DMS 273 (cell line): ENCODE measurements at regions not wholly inside any gene's neighbourhood (a gene's known extent, or its start where the extent isn't known, plus 50 kb on each side); places are given as distances from the start of the nearest gene placed in this dataset.
"Not testable (repeated sequence)": the region's sequence is repeated elsewhere in the genome, so short reads cannot be mapped to it uniquely, and the experiment has no call there.

Experiments used
- DNase-seq: peaks from one replicate; lab custom pipeline; 2025; ENCODE audit not compliant: unreplicated experiment; lab: John Stamatoyannopoulos, UW

DNA sequence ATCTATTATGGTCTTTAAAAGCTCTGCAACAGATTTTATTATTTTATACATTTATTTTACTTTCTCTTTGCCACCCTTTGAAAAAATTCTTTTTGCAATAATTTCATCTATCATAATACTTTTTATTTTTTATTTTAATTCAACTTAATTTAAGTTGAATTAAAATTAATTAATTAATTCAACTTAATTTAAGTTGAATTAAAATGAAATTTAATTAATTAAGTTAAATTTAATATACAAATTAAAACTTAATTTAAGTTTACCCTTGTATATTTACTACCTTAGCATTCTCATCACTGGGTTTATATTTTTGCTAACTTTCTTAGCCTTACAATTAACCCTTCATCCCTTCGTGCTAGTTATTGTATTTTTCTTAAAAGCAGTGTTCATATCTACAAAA lies 301.4 kb downstream of the SLITRK5 start:
- no peak for DNase-seq

DNA sequence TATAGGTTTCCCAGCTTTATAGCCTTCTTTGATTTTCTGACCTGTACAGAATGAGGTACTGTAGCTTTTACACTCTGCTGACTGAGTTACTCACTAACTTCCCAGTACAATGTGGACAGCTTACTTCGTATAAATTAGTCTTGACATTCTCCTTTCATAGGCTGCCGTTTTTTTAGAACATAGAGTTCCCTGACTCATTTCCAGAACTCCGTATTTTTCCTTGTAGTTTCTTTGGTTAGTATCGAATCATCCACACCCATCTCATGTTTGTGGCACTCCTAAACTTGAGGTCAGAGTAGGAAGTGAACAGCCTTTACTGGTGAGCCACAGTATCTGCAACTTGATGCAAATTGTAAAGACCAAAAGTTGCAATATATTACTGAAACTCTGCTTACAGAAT lies 303.9 kb downstream of the SLITRK5 start:
- no peak for DNase-seq

DNA sequence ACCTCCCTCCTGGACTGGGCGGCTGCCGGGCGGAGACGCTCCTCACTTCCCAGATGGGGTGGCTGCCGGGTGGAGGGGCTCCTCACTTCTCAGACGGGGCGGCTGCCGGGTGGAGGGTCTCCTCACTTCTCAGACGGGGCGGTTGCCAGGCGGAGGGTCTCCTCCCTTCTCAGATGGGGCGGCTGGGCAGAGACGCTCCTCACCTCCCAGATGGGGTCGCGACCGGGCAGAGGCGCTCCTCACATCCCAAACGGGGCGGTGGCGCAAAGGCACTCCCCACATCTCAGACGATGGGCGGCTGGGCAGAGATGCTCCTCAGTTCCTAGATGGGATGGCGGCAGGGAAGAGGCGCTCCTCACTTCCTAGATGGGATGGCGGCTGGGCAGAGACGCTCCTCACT lies 305.5 kb downstream of the SLITRK5 start:
- not testable (repeated sequence) for DNase-seq

DNA sequence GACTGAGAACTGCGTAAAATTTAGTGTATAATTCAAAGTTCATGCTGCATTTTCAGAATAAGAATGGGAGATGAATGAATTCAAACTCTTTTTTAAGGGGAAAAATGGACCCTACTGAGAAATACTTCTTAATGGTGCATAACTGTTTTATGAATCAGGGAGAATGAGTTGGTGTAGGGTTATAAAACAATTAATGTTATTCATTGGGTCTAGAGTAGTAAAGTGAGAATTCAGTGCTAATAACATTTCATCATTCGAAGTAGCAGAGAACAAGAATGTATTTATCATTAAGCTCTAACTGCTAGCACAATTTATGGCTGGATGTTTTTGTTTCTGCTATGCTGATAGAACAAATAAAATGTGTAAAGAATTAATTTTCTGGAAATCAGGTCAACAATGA lies 310.2 kb downstream of the SLITRK5 start:
- no peak for DNase-seq

DNA sequence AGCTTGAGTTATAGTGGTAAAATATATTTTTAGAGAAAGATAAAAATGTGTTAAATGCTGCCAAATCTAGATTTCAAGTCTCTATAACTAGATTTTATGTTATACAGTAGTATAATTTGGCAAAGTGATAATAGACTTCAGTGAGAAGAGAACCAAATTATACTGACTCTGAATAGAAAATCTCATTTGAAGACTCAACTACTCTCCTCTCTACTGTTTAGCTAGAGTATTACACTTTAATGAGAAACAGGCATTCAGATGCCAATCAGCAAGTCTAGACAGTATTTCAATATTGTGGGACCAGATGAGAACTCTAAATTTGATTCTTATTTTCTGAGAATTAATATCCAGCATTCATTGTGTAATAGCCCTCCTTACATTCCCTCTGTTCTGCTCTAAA lies 311.2 kb downstream of the SLITRK5 start:
- DNase-seq = no peak

DNA sequence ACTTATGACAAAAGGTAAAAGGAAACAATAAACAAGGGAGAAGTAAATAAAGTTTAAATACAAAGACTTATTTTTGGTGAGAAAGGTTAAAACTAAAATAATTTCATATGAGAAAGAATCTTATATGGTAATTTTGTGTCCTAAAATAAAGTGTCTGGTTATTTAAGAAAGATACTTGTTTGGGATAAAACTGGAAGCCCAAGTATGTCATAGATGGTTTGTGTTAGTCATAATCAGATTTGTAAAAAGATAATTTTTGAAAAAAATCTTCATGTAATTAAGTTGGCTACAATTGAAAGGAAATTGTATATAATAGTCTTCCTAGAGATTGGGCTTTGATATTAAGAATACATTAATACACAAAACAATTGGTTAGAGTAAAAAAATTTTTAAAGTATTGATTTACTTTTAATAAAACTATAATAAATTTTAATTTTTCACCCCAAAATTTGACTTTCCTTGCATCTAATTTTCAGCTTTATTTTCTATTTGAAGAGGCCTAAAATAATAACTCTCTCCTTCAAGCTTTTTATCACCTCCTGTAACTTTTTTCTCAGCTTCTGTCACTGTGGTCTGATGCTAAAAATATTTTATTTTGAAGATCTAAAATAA lies 315.6 kb downstream of the SLITRK5 start:
- DNase-seq = no peak

DNA sequence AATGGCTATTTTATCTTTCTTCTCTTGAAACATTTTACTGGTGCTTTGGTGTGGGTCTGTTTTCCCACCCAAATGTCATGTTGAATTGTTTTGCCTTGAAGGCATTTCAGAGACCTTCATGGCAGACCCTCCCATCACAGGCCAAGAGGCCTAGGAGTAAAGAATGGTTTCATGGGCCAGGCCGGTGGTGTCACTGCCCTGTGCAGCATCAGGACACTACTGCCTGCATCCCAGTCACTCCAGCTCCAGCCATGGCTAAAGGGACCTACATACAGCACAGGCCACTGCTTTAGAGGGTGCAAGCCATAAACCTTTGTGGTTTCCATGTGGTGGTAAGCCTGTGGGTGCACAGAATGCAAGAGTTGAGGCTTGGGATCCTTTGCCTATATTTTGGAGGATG lies 326.9 kb downstream of the SLITRK5 start:
- no peak for DNase-seq

DNA sequence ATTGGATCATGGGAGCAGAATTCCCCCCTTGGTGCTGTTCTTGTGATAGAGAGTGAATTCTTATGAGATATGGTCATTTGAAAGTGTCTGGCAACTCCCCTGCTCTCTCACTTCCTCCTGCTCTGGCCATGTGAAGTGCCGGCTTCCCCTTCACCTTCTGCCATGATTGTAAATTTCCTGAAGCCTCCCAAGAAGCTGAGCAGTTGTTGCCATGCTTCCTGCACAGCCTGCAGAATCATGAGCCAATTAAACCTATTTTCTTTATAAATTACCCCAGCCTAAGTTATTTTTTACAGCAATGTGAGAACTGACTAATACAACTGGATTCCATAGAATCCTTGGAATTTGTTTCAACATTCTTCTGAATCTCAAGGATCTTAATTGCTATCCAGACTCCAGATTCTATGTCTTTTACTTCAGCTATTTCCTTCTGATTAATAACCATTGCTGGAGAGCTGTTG lies 328.1 kb downstream of the SLITRK5 start:
- DNase-seq = no peak

DNA sequence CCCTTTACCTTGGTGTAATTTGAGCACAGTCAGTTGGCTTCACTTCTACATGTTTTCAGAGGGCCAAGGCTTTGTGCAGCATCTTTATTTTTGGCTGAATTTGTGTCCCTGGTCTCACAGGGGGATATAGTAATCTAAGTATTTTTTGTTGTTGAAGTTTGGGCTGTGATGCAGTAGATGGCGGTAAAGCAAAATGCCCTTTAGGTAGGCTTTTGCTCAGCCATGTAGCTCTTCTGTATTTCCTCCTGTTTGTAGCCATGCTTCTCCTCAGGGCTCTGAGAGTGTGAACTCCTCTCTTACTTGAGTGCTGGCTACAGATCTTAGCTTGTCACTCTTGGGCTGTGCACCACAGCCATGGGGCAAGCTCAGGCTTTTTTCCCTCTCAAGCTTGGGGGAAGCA lies 328.6 kb downstream of the SLITRK5 start:
- no peak for DNase-seq

DNA sequence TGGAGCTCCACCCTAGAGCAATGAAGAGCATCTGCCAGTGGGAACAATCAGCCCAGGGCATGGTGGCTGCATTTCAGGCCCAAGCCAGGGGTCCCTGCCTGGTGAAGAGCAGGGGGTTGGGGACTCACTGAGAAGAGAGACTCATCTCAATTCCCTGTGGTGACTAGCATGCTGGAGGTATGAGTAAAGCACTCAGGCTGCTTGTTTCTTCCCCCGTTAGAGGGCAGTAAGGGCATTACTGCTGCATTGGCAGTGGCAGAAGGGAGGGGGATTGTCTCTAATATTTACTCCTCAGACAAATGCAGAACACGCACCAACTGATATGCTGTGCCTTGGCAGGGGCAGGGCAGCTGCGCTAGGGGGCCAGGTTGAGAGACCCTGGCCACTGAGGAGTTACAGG lies 329.1 kb downstream of the SLITRK5 start:
- DNase-seq = no peak

DNA sequence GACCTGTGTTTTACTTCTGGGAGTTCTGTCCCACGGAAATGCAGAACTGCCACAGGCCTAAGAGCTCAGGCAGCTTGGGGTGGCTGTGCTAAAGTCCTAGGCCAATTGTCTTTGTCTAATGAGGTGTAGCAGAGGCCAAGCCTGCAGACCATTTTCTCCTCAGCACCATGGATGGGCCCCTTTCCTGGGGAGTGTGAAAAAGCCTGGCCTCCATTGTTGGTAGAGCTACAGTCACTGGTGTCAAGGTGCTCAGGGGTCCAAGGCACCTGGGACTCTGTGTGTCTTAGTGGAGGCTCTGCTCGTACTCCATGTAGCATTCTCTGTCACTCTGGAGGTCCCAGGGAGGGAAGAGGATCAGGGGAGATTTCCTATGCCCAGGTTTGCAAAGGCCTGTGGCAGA lies 329.6 kb downstream of the SLITRK5 start:
- no peak for DNase-seq

DNA sequence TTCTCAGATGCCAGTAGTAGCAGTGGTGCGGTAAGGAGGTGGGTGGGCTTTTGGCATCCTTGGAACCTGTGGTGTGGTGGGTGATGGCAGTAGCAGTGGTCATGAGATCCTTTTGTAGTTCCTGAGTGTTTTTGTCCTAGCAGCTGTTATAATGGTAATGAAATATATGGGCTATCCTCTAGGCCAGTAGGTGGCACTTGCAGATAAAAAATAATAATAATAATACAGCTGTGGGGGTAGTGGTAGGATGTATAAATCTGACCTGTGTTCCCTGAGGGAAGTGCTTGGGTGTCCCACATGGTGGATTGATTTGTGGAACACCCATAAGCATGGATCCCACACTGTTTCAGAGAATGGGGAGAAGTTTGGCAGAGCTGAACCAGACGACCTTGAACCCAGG lies 334.0 kb downstream of the SLITRK5 start:
- no peak for DNase-seq

DNA sequence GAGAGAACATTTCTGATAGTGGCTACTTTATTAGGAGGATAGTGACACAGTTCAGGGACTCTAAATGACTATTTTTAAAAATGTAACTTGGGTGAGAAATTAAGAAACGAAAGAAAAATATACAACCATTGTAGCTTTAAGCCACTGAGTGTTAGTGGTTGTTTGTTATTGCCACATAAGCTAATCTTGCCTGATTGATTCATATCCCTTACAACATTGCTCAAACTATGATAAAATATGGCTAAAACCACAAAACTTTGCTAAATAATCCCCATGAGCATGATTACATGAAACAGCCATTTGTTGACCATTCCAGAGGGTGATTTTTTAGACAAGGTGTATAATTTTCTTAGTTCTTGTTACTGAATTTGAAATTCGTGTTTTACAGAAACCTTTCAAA lies 343.4 kb downstream of the SLITRK5 start:
- no peak for DNase-seq

DNA sequence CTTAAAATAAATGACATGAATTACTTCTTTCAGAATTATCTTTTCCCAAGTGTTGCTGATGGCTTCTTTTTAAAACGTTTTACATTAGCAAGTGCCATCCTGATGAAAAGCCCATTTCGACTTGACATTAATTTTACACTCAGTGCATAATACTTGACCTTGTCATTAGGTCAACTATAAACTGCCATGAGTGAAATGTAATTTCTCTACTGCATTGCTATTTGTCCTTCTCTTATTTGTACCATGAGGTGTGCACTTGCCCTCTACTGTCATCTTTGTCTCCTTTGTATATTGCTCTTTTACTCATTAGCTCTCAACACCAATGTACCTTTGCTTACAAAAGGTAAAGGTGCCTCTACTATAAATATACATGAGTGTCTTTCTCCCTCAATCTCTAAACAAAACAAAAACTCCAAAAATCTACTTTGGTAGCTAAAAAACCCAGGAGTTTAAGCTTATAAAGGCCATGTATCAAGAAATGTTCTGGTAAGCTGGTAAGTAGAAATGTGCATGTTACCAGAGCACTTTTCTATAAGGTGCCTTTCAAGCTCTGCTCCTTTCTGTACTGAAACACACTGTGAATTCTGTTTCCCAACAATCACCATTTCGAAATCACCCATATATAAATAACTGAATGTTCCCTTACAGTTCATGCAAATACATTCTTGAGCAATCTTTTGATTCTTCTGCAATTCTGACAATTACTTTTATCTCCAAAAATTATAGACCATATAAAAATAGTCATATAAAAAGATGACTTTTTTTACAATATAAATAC lies 351.4 kb downstream of the SLITRK5 start:
- no peak for DNase-seq

DNA sequence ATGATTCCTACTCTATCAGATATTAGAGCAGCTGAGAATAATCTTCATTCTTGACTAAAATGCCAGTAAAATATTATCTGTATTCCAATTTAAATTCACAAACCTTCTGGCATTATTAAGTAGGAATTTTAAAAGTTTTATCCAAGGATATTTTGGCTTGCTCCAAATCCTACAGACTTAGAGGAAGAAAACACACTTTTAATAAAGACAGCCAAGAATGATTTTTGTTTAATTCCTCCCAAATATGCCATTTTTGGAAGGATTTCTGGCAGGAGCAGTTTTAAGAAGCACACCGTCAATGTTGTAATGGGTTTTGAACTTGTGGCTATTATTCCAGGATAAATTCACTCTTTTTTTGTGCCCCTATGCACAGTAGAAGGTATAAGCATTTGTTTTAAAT lies 355.1 kb downstream of the SLITRK5 start:
- no peak for DNase-seq

DNA sequence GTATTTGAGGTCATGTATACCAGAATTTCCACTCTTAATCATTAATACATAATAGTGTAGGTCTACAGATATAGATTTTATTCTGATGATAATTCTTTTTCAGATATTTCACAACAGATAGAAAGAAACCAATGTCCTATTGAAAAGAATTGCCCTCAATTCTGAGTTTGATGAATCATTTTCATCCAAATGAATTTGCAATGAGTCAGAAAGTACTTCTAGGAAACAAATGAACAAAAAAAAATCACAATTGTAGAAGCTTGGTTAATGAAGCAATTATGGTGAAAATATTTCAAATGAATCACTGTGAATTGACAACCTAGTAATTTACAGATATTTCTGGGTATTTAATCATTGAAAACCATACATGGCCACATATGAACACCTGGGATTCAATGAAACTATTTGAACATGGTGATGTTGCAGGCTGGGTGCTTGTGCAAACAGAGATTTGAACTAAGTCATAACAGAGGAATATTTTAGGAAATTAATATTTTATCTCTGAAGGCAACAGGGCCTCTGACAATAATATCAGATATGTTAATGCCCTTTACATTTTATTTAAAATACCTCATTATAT lies 360.9 kb downstream of the SLITRK5 start:
- DNase-seq = no peak

DNA sequence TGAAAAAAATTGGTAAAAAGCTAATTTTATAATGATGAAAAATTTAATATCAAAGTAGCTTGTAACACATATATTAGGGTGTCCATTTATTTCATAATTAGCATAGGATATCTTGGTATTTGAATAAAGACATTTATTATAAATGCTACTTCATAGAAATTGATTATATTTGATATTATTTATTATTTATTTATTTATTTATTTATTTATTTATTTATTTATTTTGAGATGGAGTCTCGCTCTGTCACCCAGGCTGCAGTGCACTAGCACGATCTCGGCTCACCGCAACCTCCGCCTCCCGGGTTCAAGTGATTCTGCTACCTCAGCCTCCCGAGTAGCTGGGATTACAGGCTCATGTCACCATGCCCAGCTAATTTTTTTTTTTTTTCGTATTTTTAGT lies 365.0 kb downstream of the SLITRK5 start:
- not testable (repeated sequence) for DNase-seq

DNA sequence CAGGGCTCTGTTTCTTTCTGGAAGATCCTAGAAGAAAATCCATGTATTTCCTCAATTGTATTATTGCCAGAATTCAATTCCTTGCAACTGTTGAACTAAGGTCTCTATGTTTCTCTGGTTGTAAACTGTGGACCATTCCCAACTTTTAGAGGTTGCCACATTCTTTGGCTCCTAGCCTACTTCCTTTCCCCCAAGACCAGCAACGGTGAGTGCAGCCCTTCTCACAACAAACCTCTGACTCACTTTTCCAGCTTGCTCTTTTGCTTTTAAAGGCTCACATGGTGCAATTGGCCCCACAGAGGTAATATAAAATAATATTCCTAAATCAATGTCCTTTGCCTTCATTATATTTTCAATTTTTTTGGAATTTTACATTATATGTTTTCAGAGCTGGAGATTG lies 371.3 kb downstream of the SLITRK5 start:
- DNase-seq = no peak

DNA sequence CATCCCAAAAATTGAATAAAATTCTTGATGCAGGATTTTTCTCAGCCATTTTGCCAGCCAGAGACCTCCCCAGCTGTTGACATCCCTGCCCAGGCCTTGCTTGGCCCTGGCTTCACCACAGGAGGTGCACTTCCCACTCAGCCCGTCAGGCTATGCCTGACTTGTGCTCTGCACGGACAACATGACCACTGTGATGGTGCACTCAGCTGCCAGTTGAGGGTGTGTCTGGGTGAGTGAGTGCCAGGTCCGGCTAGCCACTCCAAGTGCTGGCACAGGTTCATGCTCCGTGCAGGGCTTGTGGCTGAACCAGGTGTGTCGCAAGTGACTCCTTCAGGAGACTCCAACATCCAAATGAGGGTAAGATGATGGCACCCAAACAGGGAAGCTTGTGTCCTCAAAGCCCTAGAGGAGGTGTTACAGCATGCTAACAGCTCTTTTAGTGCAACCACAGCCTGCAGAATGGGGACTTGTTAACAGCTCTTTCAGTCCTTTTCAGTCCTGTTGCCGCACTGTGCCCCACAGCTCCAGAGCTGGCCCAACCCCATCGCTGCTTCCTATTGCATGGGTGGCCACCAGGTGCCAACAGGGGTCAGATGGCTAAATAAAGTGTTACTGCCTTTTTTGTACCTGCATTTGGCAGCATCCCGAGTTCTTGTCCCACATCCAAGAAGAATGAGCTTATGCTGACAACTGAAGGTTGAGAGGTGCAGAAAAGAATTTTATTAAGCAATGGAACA lies 380.7 kb downstream of the SLITRK5 start:
- no peak for DNase-seq

DNA sequence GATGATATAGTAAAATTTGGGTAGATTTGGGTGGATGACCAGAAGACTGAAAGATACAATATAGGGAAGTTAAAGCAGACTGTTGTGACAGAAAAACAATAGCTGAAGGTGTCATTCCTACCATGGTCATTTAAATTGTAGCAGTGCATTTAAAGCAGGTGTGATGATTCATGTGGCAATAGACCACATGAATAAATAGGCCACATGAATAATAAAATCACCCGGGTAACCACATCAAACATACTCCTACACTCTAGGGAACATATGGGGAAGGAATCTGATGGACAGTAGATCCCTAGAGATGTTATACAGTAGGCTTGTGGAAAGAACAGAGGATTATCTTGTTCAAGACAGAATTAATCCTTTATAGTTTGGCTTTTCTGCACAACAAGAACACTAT lies 392.6 kb downstream of the SLITRK5 start:
- no peak for DNase-seq

DNA sequence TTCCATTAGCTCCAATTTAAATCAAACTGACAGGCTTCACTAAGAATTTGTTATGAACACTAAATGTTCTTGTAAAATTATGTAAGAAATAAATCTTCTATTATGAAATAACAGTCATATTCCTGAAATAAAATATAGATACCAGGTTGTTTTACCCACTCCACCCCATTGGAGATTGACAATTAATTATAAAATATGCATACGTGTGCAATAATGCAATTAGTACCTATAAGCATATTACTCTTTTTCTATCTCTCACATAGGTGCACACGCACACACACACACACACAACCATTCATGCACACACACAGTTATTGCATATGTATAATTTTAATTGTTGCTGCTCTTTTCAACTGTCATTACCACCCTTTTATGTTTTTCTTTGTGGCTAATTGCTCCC lies 395.7 kb downstream of the SLITRK5 start:
- DNase-seq = no peak

DNA sequence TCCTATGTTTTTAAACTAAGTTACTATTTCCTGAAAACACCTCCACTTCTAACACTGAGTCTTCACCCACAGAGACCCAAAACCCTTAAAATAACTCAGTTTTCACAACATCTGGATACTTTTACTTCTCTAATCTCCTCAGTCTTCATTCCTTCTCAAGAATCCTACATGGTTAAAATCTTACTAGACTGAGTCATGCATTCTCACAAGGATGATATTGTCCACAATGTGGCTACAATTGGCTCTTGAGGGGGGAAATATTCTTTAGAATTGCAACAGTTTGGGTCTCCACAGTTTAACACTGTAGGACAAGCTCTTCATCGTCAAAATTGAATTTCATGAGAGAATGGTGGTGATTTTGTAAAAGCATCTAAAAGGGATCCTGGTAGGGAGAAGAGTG lies 397.1 kb downstream of the SLITRK5 start:
- DNase-seq = no peak
